HepG2 (cell line): ENCODE measurements at regions not wholly inside any gene's neighbourhood (a gene's known extent, or its start where the extent isn't known, plus 50 kb on each side); places are given as distances from the start of the nearest gene placed in this dataset.

Experiments
- ADNP ChIP-seq: sonication (generic); formaldehyde crosslinking; IDR thresholded peaks from 2 replicates; pipeline ENCODE4 v1.4.0; 2020; ENCODE audit warnings: missing genetic modification reagents
- ATM ChIP-seq: fragments of 450-650 bp; IDR thresholded peaks from 2 replicates; pipeline ENCODE4 v1.7.1; 2017; ENCODE audit warnings: mild to moderate bottlenecking, borderline replicate concordance
- DMAP1 ChIP-seq: IDR thresholded peaks from 2 replicates; pipeline ENCODE4 v1.6.1; 2016
- GATAD1 ChIP-seq: IDR thresholded peaks from 2 replicates; pipeline ENCODE4 v1.6.1; 2016; ENCODE audit warnings: missing genetic modification reagents, missing compliant biosample characterization
- KLF9 ChIP-seq: IDR thresholded peaks from 2 replicates; pipeline ENCODE4 v1.6.1; 2016; ENCODE audit warnings: low read depth
- NFIB ChIP-seq: sonication (generic); formaldehyde crosslinking; IDR thresholded peaks from 2 replicates; pipeline ENCODE4 v1.9.0; 2021; ENCODE audit warnings: missing genetic modification reagents, mild to moderate bottlenecking, borderline replicate concordance
- NONO ChIP-seq, 2 experiments: fragments of 450-650 bp in 1 of 2; sonication (generic) in 1 of 2; formaldehyde crosslinking in 1 of 2; IDR thresholded peaks in 1 of 2; conservative IDR thresholded peaks in 1 of 2; 2 replicates each; pipeline versions ENCODE4 v1.6.1 to v1.8.0; 2017 to 2022; ENCODE audit warnings: mild to moderate bottlenecking in 1 of 2, missing genetic modification reagents in 1 of 2, moderate library complexity in 1 of 2
- POGZ ChIP-seq: sonication (generic); formaldehyde crosslinking; IDR thresholded peaks from 2 replicates; pipeline ENCODE4 v1.4.0; 2020; ENCODE audit warnings: mild to moderate bottlenecking, missing genetic modification reagents
- RBFOX2 ChIP-seq: fragments of 200-400 bp; formaldehyde crosslinking; IDR thresholded peaks from 2 replicates; pipeline ENCODE4 v1.6.1; 2017; ENCODE audit warnings: low read depth, mild to moderate bottlenecking, low read length
- TAF1 ChIP-seq: sonication (generic); formaldehyde crosslinking; IDR thresholded peaks from 2 replicates; pipeline ENCODE4 v1.4.0; 2020; ENCODE audit warnings: missing genetic modification reagents
- TCF12 ChIP-seq, 2 experiments: fragments of 450-650 bp in 1 of 2; sonication (generic) in 1 of 2; formaldehyde crosslinking in 1 of 2; IDR thresholded peaks; 2 replicates each; pipeline versions ENCODE4 v1.6.1 to v1.8.0; 2017 to 2022; ENCODE audit warnings: antibody characterized with exemption in 1 of 2, mild to moderate bottlenecking in 1 of 2, missing genetic modification reagents in 1 of 2, moderate library complexity in 1 of 2
- XRCC5 ChIP-seq: fragments of 200-400 bp; formaldehyde crosslinking; optimal IDR thresholded peaks from 2 replicates; pipeline ENCODE3; 2017; ENCODE audit warnings: mild to moderate bottlenecking, low read length
- ZBTB1 ChIP-seq: sonication (generic); formaldehyde crosslinking; IDR thresholded peaks from 2 replicates; pipeline ENCODE4 v1.4.0; 2020; ENCODE audit warnings: missing genetic modification reagents, borderline replicate concordance
- ZNF598 ChIP-seq: sonication (generic); formaldehyde crosslinking; IDR thresholded peaks from 2 replicates; pipeline ENCODE4 v1.5.1; 2020; ENCODE audit warnings: mild to moderate bottlenecking, missing genetic modification reagents, borderline replicate concordance
- ZNF672 ChIP-seq: sonication (generic); formaldehyde crosslinking; IDR thresholded peaks from 2 replicates; pipeline ENCODE4 v1.8.1; 2022; ENCODE audit warnings: missing genetic modification reagents
- ZNF772 ChIP-seq: sonication (generic); formaldehyde crosslinking; IDR thresholded peaks from 2 replicates; pipeline ENCODE4 v1.5.0; 2020; ENCODE audit warnings: mild to moderate bottlenecking, missing genetic modification reagents
- ZSCAN25 ChIP-seq: sonication (generic); formaldehyde crosslinking; IDR thresholded peaks from 2 replicates; pipeline ENCODE4 v1.8.0; 2022; ENCODE audit warnings: mild to moderate bottlenecking, missing genetic modification reagents
- TF ChIP-seq, protein P1 (sequence below): sonication (generic); formaldehyde crosslinking; IDR thresholded peaks from 2 replicates; pipeline ENCODE4 v1.4.0; 2020; ENCODE audit warnings: missing genetic modification reagents
- TF ChIP-seq, protein P2 (sequence below): sonication (generic); formaldehyde crosslinking; IDR thresholded peaks from 2 replicates; pipeline ENCODE4 v1.5.1; 2020; ENCODE audit warnings: mild to moderate bottlenecking, missing genetic modification reagents, moderate library complexity
- TF ChIP-seq, protein P3 (sequence below): sonication (generic); formaldehyde crosslinking; IDR thresholded peaks from 2 replicates; pipeline ENCODE4 v1.4.0; 2020; ENCODE audit warnings: mild to moderate bottlenecking, missing genetic modification reagents
- TF ChIP-seq, protein P4 (sequence below): sonication (generic); formaldehyde crosslinking; IDR thresholded peaks from 2 replicates; pipeline ENCODE4 v1.9.0; 2022; ENCODE audit warnings: low read depth, missing genetic modification reagents

DNA sequence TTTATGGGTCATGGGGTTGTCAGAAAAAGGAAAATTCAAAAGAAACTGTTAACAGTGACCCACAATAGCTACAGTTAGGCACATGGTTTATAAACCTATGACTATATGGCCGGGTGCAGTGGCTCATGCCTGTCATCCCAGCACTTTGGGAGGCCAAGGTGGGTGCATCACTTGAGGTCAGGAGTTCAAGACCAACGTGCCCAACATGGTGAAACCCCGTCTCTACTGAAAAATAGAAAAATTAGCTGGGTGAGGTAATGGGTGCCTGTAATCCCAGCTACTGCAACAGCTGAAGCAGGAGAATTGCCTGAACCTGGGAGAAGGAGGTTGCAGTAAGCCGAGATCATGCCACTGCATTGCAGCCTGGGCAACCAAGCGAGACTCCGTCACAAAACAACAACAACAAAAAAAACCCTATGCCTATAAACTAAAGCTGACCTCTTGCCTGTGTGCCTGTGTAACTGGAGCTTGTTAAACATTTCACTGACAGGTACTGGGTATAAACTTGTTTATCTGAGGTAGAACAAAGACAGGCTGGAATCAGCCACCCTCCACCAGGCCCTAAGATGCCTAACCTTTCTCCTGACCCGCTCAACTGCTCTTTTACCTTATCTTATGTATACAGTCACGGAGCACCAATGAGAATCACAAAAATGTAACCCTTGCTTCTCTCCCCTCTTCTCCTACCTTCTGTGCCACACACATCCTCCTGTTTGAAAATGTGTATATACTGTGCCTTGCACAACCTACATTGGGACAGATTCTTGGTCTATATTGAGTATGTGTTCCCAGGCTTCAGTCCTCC, 62.9 kb upstream of the ATF7IP2 start (continued):
- TF ChIP-seq ZNF772 (CRISPR knock-in tag) (no peak), NFIB (CRISPR knock-in tag) (no peak), ZBTB1 (CRISPR knock-in tag) (no peak), TAF1 (CRISPR knock-in tag) (no peak; the same call in 1 of the 2 replicates), ADNP (peak; percentile 62), KLF9 (CRISPR knock-in tag) (0 out of 2 replicates have a peak, but pooled peaks have one; percentile 42), XRCC5 (peak; percentile 54), ZNF598 (CRISPR knock-in tag) (no peak), GATAD1 (CRISPR knock-in tag) (0 out of 2 replicates have a peak, but pooled peaks have one; percentile 49), ATM (no peak), DMAP1 (no peak; the same call in 1 of the 2 replicates), ZNF672 (CRISPR knock-in tag) (no peak), TCF12 (IDR thresholded peaks at IDR 0.05) (no peak), TCF12 (CRISPR knock-in tag; IDR thresholded peaks at IDR 0.05) (no peak), ZSCAN25 (CRISPR knock-in tag) (peak; percentile 53; the same call in 1 of the 2 replicates), NONO (IDR thresholded peaks at IDR 0.05) (no peak; the same call in 1 of the 2 replicates), NONO (CRISPR knock-in tag; conservative IDR thresholded peaks at IDR 0.05) (peak; percentile 34; the same call in 1 of the 2 replicates), RBFOX2 (0 out of 2 replicates have a peak, but pooled peaks have one; percentile 5), POGZ (CRISPR knock-in tag) (peak; percentile 55; the same call in 1 of the 2 replicates)
- TF ChIP-seq, protein P1, sequence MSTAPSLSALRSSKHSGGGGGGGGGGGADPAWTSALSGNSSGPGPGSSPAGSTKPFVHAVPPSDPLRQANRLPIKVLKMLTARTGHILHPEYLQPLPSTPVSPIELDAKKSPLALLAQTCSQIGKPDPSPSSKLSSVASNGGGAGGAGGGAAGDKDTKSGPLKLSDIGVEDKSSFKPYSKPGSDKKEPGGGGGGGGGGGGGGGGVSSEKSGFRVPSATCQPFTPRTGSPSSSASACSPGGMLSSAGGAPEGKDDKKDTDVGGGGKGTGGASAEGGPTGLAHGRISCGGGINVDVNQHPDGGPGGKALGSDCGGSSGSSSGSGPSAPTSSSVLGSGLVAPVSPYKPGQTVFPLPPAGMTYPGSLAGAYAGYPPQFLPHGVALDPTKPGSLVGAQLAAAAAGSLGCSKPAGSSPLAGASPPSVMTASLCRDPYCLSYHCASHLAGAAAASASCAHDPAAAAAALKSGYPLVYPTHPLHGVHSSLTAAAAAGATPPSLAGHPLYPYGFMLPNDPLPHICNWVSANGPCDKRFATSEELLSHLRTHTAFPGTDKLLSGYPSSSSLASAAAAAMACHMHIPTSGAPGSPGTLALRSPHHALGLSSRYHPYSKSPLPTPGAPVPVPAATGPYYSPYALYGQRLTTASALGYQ (CRISPR knock-in tag) = peak; percentile 79
- TF ChIP-seq, protein P2, sequence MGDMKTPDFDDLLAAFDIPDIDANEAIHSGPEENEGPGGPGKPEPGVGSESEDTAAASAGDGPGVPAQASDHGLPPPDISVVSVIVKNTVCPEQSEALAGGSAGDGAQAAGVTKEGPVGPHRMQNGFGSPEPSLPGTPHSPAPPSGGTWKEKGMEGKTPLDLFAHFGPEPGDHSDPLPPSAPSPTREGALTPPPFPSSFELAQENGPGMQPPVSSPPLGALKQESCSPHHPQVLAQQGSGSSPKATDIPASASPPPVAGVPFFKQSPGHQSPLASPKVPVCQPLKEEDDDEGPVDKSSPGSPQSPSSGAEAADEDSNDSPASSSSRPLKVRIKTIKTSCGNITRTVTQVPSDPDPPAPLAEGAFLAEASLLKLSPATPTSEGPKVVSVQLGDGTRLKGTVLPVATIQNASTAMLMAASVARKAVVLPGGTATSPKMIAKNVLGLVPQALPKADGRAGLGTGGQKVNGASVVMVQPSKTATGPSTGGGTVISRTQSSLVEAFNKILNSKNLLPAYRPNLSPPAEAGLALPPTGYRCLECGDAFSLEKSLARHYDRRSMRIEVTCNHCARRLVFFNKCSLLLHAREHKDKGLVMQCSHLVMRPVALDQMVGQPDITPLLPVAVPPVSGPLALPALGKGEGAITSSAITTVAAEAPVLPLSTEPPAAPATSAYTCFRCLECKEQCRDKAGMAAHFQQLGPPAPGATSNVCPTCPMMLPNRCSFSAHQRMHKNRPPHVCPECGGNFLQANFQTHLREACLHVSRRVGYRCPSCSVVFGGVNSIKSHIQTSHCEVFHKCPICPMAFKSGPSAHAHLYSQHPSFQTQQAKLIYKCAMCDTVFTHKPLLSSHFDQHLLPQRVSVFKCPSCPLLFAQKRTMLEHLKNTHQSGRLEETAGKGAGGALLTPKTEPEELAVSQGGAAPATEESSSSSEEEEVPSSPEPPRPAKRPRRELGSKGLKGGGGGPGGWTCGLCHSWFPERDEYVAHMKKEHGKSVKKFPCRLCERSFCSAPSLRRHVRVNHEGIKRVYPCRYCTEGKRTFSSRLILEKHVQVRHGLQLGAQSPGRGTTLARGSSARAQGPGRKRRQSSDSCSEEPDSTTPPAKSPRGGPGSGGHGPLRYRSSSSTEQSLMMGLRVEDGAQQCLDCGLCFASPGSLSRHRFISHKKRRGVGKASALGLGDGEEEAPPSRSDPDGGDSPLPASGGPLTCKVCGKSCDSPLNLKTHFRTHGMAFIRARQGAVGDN (CRISPR knock-in tag) = no peak
- TF ChIP-seq, protein P3, sequence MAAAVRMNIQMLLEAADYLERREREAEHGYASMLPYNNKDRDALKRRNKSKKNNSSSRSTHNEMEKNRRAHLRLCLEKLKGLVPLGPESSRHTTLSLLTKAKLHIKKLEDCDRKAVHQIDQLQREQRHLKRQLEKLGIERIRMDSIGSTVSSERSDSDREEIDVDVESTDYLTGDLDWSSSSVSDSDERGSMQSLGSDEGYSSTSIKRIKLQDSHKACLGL (CRISPR knock-in tag) = no peak
- TF ChIP-seq, protein P4, sequence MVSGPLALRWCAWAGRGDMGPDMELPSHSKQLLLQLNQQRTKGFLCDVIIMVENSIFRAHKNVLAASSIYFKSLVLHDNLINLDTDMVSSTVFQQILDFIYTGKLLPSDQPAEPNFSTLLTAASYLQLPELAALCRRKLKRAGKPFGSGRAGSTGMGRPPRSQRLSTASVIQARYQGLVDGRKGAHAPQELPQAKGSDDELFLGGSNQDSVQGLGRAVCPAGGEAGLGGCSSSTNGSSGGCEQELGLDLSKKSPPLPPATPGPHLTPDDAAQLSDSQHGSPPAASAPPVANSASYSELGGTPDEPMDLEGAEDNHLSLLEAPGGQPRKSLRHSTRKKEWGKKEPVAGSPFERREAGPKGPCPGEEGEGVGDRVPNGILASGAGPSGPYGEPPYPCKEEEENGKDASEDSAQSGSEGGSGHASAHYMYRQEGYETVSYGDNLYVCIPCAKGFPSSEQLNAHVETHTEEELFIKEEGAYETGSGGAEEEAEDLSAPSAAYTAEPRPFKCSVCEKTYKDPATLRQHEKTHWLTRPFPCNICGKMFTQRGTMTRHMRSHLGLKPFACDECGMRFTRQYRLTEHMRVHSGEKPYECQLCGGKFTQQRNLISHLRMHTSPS (CRISPR knock-in tag) = peak; percentile 75; the same call in 1 of the 2 replicates
